Liver (tissue), 8 donors: ENCODE measurements at regions not wholly inside any gene's neighbourhood (a gene's known extent, or its start where the extent isn't known, plus 50 kb on each side); places are given as distances from the start of the nearest gene placed in this dataset.

ENCODE experiments used
- DNase-seq: peaks from one replicate; pipeline ENCODE4 v3.0.0-alpha.2; 2017; ENCODE audit warnings: low spot score
- H3K27ac ChIP-seq, 2 donors: one replicate each; pipeline ENCODE4 v1.7.0; 2013; ENCODE audit warnings: inconsistent platforms in 2 of 2, low read length in 2 of 2, control low read depth in 1 of 2, low read depth in 1 of 2, mild to moderate bottlenecking in 1 of 2
- H3K27me3 ChIP-seq, 4 donors: one replicate each; pipeline versions ENCODE4 v1.6.1 to v1.7.0; 2013; ENCODE audit warnings: low read length in 3 of 4, inconsistent platforms in 1 of 4, mild to moderate bottlenecking in 1 of 4, moderate library complexity in 1 of 4; ENCODE audit not compliant: control insufficient read depth in 4 of 4, insufficient read depth in 4 of 4
- H3K36me3 ChIP-seq, 4 donors: one replicate each; pipeline versions ENCODE4 v1.6.1 to v1.7.0; 2013; ENCODE audit warnings: low read length in 3 of 4, mild to moderate bottlenecking in 3 of 4, low read depth in 1 of 4, moderate library complexity in 1 of 4; ENCODE audit not compliant: control insufficient read depth in 4 of 4, insufficient read depth in 3 of 4
- H3K4me1 ChIP-seq, 4 donors: one replicate each; pipeline versions ENCODE4 v1.6.1 to v1.7.0; 2013; ENCODE audit warnings: low read length in 3 of 4, mild to moderate bottlenecking in 3 of 4, moderate library complexity in 1 of 4; ENCODE audit not compliant: control insufficient read depth in 4 of 4, insufficient read depth in 4 of 4
- H3K4me3 ChIP-seq, 3 donors: one replicate each; pipeline versions ENCODE4 v1.6.1 to v1.7.0; 2013; ENCODE audit warnings: low read length in 3 of 3, control low read depth in 1 of 3, low read depth in 1 of 3, mild to moderate bottlenecking in 1 of 3
- H3K9ac ChIP-seq, 2 donors: one replicate each; pipeline ENCODE4 v1.7.0; 2013; ENCODE audit warnings: low read length in 2 of 2, mild to moderate bottlenecking in 2 of 2, moderate library complexity in 2 of 2, control low read depth in 1 of 2, low read depth in 1 of 2
- H3K9me3 ChIP-seq, 4 donors: one replicate each; pipeline versions ENCODE4 v1.6.1 to v1.7.0; 2013; ENCODE audit warnings: low read length in 3 of 4; ENCODE audit not compliant: control insufficient read depth in 4 of 4
- ATF3 ChIP-seq: IDR thresholded peaks from 2 replicates; pipeline ENCODE4 v1.6.1; 2016; ENCODE audit warnings: antibody characterized with exemption
- CTCF ChIP-seq: fragments of 150-350 bp; IDR thresholded peaks from 2 replicates; pipeline ENCODE4 v1.5.1; 2017; ENCODE audit warnings: improper control_type of control experiment, low read depth, low read length; ENCODE audit not compliant: missing input control
- EGR1 ChIP-seq, 2 donors: IDR thresholded peaks; 2 replicates each; pipeline ENCODE4 v1.6.1; 2016 to 2018; ENCODE audit warnings: antibody characterized with exemption in 2 of 2, low read depth in 2 of 2
- FOXA1 ChIP-seq: IDR thresholded peaks from 2 replicates; pipeline ENCODE4 v1.6.1; 2016; ENCODE audit warnings: antibody characterized with exemption
- FOXA2 ChIP-seq: IDR thresholded peaks from 2 replicates; pipeline ENCODE4 v1.6.1; 2016; ENCODE audit warnings: antibody characterized with exemption
- GABPA ChIP-seq, 2 donors: IDR thresholded peaks in 1 of 2; conservative IDR thresholded peaks in 1 of 2; 2 replicates each; pipeline ENCODE4 v1.6.1; 2016; ENCODE audit warnings: antibody characterized with exemption in 2 of 2, mild to moderate bottlenecking in 1 of 2, moderate library complexity in 1 of 2
- HNF4A ChIP-seq, 2 donors: conservative IDR thresholded peaks; 2 replicates each; pipeline ENCODE4 v1.6.1; 2016; ENCODE audit warnings: antibody characterized with exemption in 2 of 2, mild to moderate bottlenecking in 2 of 2
- HNF4G ChIP-seq: IDR thresholded peaks from 2 replicates; pipeline ENCODE4 v1.6.1; 2016; ENCODE audit warnings: antibody characterized with exemption
- JUND ChIP-seq, 2 donors: IDR thresholded peaks; 2 replicates each; pipeline ENCODE4 v1.6.1; 2016; ENCODE audit warnings: antibody characterized with exemption in 2 of 2
- MAX ChIP-seq: IDR thresholded peaks from 2 replicates; pipeline ENCODE4 v1.6.1; 2016; ENCODE audit warnings: antibody characterized with exemption
- NR2F2 ChIP-seq: IDR thresholded peaks from 2 replicates; pipeline ENCODE4 v1.6.1; 2016; ENCODE audit warnings: antibody characterized with exemption
- RAD21 ChIP-seq, 2 donors: IDR thresholded peaks; 2 replicates each; pipeline ENCODE4 v1.6.1; 2016; ENCODE audit warnings: antibody characterized with exemption in 2 of 2, mild to moderate bottlenecking in 2 of 2
- REST ChIP-seq: IDR thresholded peaks from 2 replicates; pipeline ENCODE4 v1.6.1; 2016; ENCODE audit warnings: antibody characterized with exemption, mild to moderate bottlenecking
- RXRA ChIP-seq, 2 donors: IDR thresholded peaks; 2 replicates each; pipeline ENCODE4 v1.6.1; 2017 to 2018; ENCODE audit warnings: antibody characterized with exemption in 2 of 2, mild to moderate bottlenecking in 1 of 2
- SP1 ChIP-seq: IDR thresholded peaks from 2 replicates; pipeline ENCODE4 v1.6.1; 2018; ENCODE audit warnings: antibody characterized with exemption, mild to moderate bottlenecking
- TAF1 ChIP-seq: conservative IDR thresholded peaks from 2 replicates; pipeline ENCODE4 v1.6.1; 2016; ENCODE audit warnings: antibody characterized with exemption, mild to moderate bottlenecking
- YY1 ChIP-seq: IDR thresholded peaks from 2 replicates; pipeline ENCODE4 v1.6.1; 2016; ENCODE audit warnings: antibody characterized with exemption, mild to moderate bottlenecking
- ZBTB33 ChIP-seq: IDR thresholded peaks from 2 replicates; pipeline ENCODE4 v1.6.1; 2016; ENCODE audit warnings: antibody characterized with exemption
- WGBS: extraction: QIAGEN DNeasy Blood & Tissue Kit; methylation state at CpG from one replicate; pipeline ENCODE4 v1.1.7; 2013; 5-methylcytosine and 5-hydroxymethylcytosine counted together
- donor health status: healthy.
- donor health status: healthy.
- donor health status: healthy.
- donor health status: healthy.
- donor health status: healthy.

GRCh38 chr7:7110706-7111105 is 71.6 kb upstream of the C1GALT1 start (continued):
- no peak for TF ChIP-seq CTCF

- H3K4me1 ChIP-seq = peaks cover 2 to 12% (median 8%) of the 10 kb centered on the region in 4 donors
- H3K9ac ChIP-seq = no peak overlapping the region
- no peaks in the 10 kb centered on the region for H3K9me3 ChIP-seq
- no peak overlapping the region for H3K27ac ChIP-seq
- DNase-seq = no peak
- no peaks in the 10 kb centered on the region for H3K36me3 ChIP-seq
- 90% methylated on average over 1 of the region's 1 CpG for WGBS
- no peak overlapping the region for H3K4me3 ChIP-seq
- peaks cover 0 to 17% (median 5%) of the 10 kb centered on the region in 4 donors for H3K27me3 ChIP-seq
- TF ChIP-seq MAX (no peak), FOXA1 (no peak), GABPA (IDR thresholded peaks at IDR 0.05 in 1 of 2, conservative IDR thresholded peaks at IDR 0.05 in 1 of 2) (no peak)
Measured at GRCh38 chr7:7112868-7113267, 69.5 kb upstream of the C1GALT1 start.

GRCh38 chr7:7114575-7115291 is 67.6 kb upstream of the C1GALT1 start:
- Histone ChIP-seq H3K4me3 (no peak overlapping the region), H3K27me3 (peaks cover 0 to 17% (median 5%) of the 10 kb centered on the region in 4 donors), H3K9ac (no peak overlapping the region), H3K36me3 (no peaks in the 10 kb centered on the region), H3K27ac (no peak overlapping the region), H3K4me1 (peaks cover 2 to 12% (median 8%) of the 10 kb centered on the region in 4 donors), H3K9me3 (no peaks in the 10 kb centered on the region)
- 34% methylated on average over 6 of the region's 6 CpGs for WGBS
- DNase-seq = no peak
- TF ChIP-seq CTCF = no peak
- peak; percentile 53 for TF ChIP-seq FOXA2
- TF ChIP-seq HNF4G = no peak
- TF ChIP-seq REST = no peak
- TF ChIP-seq SP1 = peak; percentile 27
- TF ChIP-seq TAF1 = no peak
- peak in 1 of 2 donors; percentile 40 for TF ChIP-seq RXRA (IDR thresholded peaks at IDR 0.05)
- no peak for TF ChIP-seq ATF3
- TF ChIP-seq RAD21 (IDR thresholded peaks at IDR 0.05) = peak; percentile 42 to 56
- TF ChIP-seq MAX = peak; percentile 20
- TF ChIP-seq YY1 = peak; percentile 87
- peak; percentile 58 to 60 for TF ChIP-seq HNF4A (conservative IDR thresholded peaks at IDR 0.05)
- no peak for TF ChIP-seq NR2F2
- no peak for TF ChIP-seq GABPA (IDR thresholded peaks at IDR 0.05 in 1 of 2, conservative IDR thresholded peaks at IDR 0.05 in 1 of 2)
- TF ChIP-seq FOXA1 = peak; percentile 36
- peak in 1 of 2 donors; percentile 55 for TF ChIP-seq JUND (IDR thresholded peaks at IDR 0.05)
- TF ChIP-seq ZBTB33 = peak; percentile 15
- TF ChIP-seq EGR1 (IDR thresholded peaks at IDR 0.05; ENCODE audit: low read depth in 2 of 2) = no peak
